Motor neuron (in vitro differentiated cells): ENCODE measurements at regions not wholly inside any gene's neighbourhood (a gene's known extent, or its start where the extent isn't known, plus 50 kb on each side); places are given as distances from the start of the nearest gene placed in this dataset.

ENCODE experiments used
- ATAC-seq, 8 experiments: fragments of 200-7000 bp; cut with Tn5 transposase; replicated peaks in 6 of 8; 2 replicates each; pipeline ENCODE4 v1.8.0; 2021; ENCODE audit warnings: mild to moderate bottlenecking in 8 of 8, moderate library complexity in 8 of 8
- H3K27ac ChIP-seq, 2 donors: fragments of 250-450 bp; sonication (Bioruptor Pico); 2 replicates each; pipeline ENCODE4 v1.9.0; 2021; ENCODE audit warnings: antibody characterized with exemption in 2 of 2, mild to moderate bottlenecking in 2 of 2, moderate library complexity in 1 of 2
- H3K4me1 ChIP-seq, 2 donors: fragments of 250-450 bp; sonication (Bioruptor Pico); replicated peaks in 1 of 2; 2 replicates each; pipeline ENCODE4 v1.6.1; 2021; ENCODE audit warnings: antibody characterized with exemption in 2 of 2, mild to moderate bottlenecking in 2 of 2, moderate library complexity in 1 of 2
- H3K4me3 ChIP-seq, 5 donors: fragments of 250-450 bp; sonication (Bioruptor Pico); 2 replicates each; pipeline ENCODE4 v1.9.0; 2021; ENCODE audit warnings: antibody characterized with exemption in 5 of 5, mild to moderate bottlenecking in 5 of 5, moderate library complexity in 4 of 5
- WGBS, 10 experiments: fragments of 450-650 bp; shearing (Covaris generic); methylation state at CpG; one replicate each; pipeline ENCODE4 v1.0.0; 2022; 5-methylcytosine and 5-hydroxymethylcytosine counted together
- in situ Hi-C, 9 experiments: fragments of 400-800 bp; cut with MboI; loops; one replicate each; pipeline ENCODE4 v1.15.0; 2021; ENCODE audit warnings: low sequenced_read_pairs in 9 of 9, low pct_unique_long_range_greater_than_20kb in 2 of 9; ENCODE audit not compliant: unreplicated experiment in 9 of 9

DNA sequence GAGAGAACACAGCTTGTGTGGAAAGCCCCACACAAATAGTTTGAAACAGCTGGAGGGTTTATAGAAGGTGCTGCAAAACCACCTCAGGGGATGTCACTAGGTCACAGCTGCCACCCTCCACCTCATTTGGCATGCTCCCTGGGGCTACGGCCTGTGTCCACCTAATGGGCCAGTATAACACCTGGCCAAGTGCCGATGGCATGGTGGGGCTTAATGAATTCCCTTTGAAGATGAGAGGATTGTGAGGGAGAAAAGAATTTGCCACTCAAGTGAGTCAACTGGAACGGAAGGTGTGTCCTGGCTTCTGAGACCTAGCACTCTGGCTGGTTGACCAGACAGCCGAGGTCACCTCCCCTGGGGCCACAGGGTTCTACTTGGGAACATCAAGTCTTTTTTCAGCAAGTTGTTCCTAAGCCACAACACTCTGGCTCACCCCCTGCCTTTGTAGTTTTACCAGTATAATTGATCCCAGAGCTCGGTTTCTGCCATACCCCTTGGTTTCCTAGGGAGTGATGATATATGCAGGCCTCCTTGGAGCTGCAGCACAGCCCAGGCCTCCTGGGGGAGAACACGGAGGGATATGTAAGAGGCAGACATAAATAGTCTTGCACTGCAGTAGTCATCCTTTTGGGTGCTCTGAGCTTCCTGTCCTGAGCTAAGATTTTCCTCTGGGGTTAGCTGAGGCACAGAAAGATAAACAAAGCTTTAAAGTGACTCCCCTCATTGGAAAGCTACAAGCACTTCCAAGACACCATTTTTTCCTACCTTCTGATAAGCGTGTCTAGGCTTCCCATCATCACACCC is 178.2 kb upstream of the LPP start:
- Histone ChIP-seq H3K27ac (no peak overlapping the region), H3K4me3 (no peak overlapping the region), H3K4me1 (no peaks in the 10 kb centered on the region)
- WGBS, 10 experiments, result 0 to 100% (median 60%) methylated on average over 1 to 6 of the region's 7 CpGs; no CpG with 5 or more reads in 1 of the 10 experiments
- ATAC-seq, result peak in 1 of 8 experiments; percentile 35
- in situ Hi-C loops, result no loop called here

DNA sequence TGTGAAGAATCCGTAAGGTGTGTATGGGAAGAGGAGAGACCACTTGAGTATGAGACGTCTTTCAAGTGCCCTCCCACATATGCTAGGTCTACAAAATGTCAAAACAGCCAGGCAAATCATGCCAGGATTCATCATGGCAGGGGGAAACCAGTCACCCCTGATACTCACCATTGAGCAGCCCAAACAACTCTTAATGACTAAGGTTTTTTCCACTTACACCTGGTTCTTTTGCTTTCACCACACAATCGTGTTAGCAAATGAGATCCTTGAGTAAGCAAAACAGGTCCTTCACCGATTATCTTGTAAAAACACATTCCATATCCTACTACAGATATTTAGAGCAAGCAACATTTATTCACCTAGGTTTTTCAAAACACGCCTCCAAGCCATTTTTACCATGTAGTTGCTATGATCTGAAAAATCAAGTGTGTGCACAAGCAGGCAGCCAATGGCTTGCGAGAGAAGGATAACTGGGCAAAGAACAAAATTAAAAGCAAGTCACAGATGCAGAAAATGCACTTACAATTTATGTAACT is 177.5 kb upstream of the LPP start:
- no peak for ATAC-seq
- WGBS, 10 experiments, result 71 to 100% (median 90%) methylated on average over 1 to 6 of the region's 6 CpGs
- Histone ChIP-seq H3K4me1 (no peaks in the 10 kb centered on the region), H3K27ac (no peak overlapping the region), H3K4me3 (no peak overlapping the region)
- in situ Hi-C loops, result no loop called here

DNA sequence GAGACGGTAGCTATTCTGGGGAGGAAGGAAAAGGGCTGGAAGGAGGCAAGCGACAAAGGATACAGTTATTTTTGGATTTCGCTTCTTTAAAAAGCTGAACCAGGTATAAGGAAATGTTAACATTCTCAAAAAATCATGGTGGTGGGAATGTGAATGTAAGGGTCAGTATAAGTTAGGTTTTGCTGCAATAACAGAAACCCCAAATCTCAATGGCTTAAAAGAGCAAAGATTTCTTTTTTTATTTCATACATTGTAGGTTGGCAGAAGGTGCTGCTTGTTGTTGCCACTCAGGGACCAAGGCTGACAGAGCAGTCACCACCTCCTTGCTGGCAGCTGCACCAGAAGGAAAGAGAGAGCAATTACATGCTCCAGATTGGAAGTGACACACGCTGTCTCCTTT is 176.3 kb upstream of the LPP start:
- no peak for ATAC-seq
- in situ Hi-C loops, result no loop called here
- H3K4me3 ChIP-seq, result no peak overlapping the region
- no peaks in the 10 kb centered on the region for H3K4me1 ChIP-seq
- 67 to 100% (median 93%) methylated on average over 1 to 4 of the region's 4 CpGs for WGBS, 10 experiments
- H3K27ac ChIP-seq, result no peak overlapping the region

GRCh38 chr3:187978433-187979011 is 175.4 kb upstream of the LPP start:
- Histone ChIP-seq H3K4me3 (no peak overlapping the region), H3K27ac (no peak overlapping the region), H3K4me1 (no peaks in the 10 kb centered on the region)
- in situ Hi-C loops, result no loop called here
- no peak for ATAC-seq
- 50 to 100% (median 96%) methylated on average over 1 to 4 of the region's 5 CpGs; no CpG with 5 or more reads in 1 of the 10 experiments for WGBS, 10 experiments

DNA sequence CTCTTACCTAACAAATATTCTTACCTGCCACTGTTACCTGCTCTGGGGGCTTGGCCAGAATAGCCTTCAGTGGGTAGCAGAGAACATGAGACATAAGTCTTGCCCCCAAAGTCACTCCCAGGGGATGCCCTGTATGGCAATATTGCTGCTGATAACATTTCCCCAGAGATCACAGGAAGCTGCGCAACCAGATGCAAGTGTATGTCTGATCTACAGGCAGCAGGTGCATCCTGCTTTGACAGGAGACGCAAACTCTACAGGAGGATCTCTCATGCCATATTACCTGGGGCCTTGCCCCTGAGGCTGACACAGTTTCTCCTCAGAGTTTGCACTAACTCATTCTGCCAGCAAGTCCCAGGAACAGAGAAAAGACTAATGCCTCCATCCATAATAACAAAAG is 174.4 kb upstream of the LPP start:
- H3K4me3 ChIP-seq, result no peak overlapping the region
- H3K4me1 ChIP-seq, result no peaks in the 10 kb centered on the region
- WGBS, 10 experiments, result 83 to 100% (median 92%) methylated on average over 1 to 2 of the region's 2 CpGs; no CpG with 5 or more reads in 5 of the 10 experiments
- ATAC-seq, result no peak
- no peak overlapping the region for H3K27ac ChIP-seq
- in situ Hi-C loops, result no loop called here

DNA sequence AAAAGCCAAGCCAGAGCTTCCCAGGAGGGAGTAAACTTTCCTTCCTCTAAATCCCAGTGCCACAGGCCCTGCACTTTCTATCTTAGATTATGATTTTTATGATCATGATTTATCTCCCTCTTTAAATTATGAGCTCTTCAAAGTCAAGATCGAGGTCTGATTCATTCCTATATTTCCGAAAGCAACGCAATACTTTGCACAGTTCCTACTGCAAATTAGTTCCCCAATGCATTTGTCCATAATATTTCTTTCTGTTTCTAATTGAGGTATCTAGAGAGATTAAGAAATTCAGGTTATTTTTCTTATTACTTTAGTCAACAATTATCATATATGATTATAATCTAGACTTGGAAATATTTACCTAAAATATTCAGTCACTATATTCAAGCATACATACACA is 173.1 kb upstream of the LPP start:
- Histone ChIP-seq H3K27ac (no peak overlapping the region), H3K4me1 (no peaks in the 10 kb centered on the region), H3K4me3 (no peak overlapping the region)
- ATAC-seq, result no peak
- 51 to 94% (median 79%) methylated on average over 2 to 3 of the region's 3 CpGs; no CpG with 5 or more reads in 1 of the 10 experiments for WGBS, 10 experiments
- in situ Hi-C loops, result no loop called here

DNA sequence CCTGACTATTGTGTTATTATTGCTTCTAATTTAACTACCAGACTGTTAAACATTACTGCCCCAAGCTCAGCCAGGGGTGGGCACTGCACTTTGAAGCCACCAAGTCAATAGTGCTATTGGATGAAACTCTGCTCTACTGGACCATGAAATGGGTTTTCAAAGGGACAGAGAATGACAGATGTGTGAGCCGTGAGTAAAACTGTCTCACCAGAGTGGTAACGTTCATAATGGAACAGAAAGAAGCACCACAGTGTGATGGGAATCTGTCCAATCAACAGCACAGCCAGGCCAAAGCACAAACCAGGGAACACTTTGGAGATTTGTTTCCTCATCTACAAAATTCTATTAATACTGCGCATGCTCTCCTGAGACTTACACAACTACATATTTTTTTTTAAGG is 171.8 kb upstream of the LPP start:
- in situ Hi-C loops, result no loop called here
- no peaks in the 10 kb centered on the region for H3K4me1 ChIP-seq
- ATAC-seq, result no peak
- no peak overlapping the region for H3K27ac ChIP-seq
- no peak overlapping the region for H3K4me3 ChIP-seq
- WGBS, 10 experiments, result 0 to 100% (median 60%) methylated on average over 1 to 2 of the region's 3 CpGs; no CpG with 5 or more reads in 5 of the 10 experiments

DNA sequence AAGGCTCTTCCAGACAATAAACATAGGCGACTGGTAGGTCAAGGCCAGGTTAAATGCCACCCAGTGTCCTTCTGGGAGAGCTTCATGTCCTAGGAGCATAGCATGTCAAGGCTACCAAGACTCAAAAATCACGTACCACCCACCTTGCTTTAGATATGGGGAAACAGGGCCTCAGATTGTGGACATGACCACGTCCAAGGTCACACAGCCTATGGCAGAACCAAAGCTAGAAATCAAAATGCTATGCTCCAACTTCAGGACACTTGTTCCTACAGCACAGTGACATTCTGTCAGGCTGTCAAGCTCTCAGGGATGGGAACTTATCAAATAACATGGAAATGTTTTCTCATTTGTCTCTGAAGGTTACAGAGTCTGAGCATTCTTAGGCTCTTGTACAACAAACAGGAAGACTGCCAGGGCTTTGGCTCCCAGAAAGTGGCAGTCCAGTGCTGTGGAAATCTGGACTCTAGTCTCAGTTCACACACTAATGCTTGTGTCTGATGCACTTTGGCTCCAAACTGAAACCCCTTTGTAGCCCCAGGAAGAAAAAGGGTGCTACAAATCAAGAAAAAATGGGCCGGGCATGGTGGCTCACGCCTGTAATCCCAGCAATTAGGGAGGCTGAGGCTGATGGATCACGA is 170.4 kb upstream of the LPP start:
- Histone ChIP-seq H3K4me1 (no peaks in the 10 kb centered on the region), H3K27ac (no peak overlapping the region), H3K4me3 (no peak overlapping the region)
- WGBS, 10 experiments, result 20 to 100% (median 89%) methylated on average over 1 to 5 of the region's 6 CpGs
- ATAC-seq, result no peak
- in situ Hi-C loops, result no loop called here

DNA sequence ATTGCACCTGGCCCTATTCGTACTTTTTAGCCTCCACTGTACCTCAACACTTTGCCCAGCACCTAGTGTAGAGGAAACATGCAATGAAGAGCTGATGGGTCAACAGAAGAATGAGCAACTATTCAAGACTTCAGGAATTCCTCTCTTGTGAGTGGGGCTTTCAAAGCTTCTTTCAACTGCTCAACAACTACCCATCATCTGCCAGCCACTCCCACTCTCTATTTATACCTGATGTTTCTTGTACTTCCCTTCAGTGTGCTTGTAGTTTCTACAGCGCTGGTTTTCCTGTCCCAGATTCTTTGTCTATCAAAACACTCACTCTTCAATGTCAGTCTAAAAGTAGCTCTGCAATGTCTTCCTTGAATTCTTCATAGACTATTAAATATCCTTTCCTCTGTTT is 168.3 kb upstream of the LPP start:
- H3K4me3 ChIP-seq, result no peak overlapping the region
- in situ Hi-C loops, result no loop called here
- ATAC-seq, result no peak
- WGBS, 10 experiments, result 40 to 100% (median 95%) methylated on average over 1 to 2 of the region's 2 CpGs; no CpG with 5 or more reads in 4 of the 10 experiments
- peaks cover 7 to 13% of the 10 kb centered on the region in 2 donors for H3K4me1 ChIP-seq
- no peak overlapping the region for H3K27ac ChIP-seq

- Histone ChIP-seq H3K27ac (no peak overlapping the region), H3K4me1 (peaks cover 7 to 13% of the 10 kb centered on the region in 2 donors), H3K4me3 (no peak overlapping the region)
- peak in 7 of 8 experiments; percentile 32 to 87 (median 52) for ATAC-seq
- WGBS, 10 experiments, result 0 to 100% (median 55%) methylated on average over 1 to 5 of the region's 5 CpGs; no CpG with 5 or more reads in 3 of the 10 experiments
- in situ Hi-C loops, result no loop called here
These were observed 167.4 kb upstream of the LPP start for GRCh38 chr3:187986514-187986934.

DNA sequence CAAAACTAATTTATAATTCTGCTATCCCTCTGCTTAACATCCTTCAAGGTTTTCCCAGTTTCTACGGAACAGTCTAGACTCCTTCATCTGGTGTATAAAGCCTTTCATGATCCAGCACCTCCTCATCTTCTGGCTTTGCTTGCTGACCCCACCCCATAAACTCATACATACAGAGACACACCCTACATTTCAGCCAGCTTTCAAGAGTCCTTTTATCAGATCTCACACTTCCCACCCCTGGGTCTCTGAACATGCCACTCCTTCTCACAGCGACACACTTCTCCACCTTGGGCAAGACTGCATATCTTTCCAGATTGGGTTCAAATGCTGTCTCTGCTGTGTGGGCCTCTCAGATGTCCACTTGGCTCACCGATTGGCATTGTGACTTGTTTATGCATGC is 166.8 kb upstream of the LPP start:
- 21 to 100% (median 90%) methylated on average over 1 to 3 of the region's 3 CpGs; no CpG with 5 or more reads in 3 of the 10 experiments for WGBS, 10 experiments
- peaks cover 7 to 13% of the 10 kb centered on the region in 2 donors for H3K4me1 ChIP-seq
- in situ Hi-C loops, result no loop called here
- ATAC-seq, result peak in 3 of 8 experiments; percentile 58 to 73 (median 71)
- no peak overlapping the region for H3K27ac ChIP-seq
- H3K4me3 ChIP-seq, result no peak overlapping the region

DNA sequence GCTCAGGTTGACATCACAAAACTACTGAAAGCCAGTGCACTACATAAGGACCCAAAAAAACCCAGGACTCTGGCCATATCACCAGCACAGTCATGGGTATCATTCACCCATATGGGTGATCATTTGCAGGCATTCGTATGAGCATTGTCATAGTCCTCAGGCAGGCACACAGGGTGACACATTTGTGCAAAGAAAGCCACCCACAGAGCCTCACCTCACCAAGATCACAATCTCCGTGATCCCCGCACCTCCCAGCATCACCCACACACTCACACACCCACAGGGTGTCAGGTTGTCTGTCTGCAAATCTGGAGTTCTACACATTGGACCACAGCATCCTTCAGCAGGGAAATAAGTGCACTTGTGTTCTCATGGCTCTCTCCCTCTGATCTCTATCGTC is 166.0 kb upstream of the LPP start:
- H3K4me3 ChIP-seq, result no peak overlapping the region
- WGBS, 10 experiments, result 86 to 100% (median 98%) methylated on average over 1 to 3 of the region's 4 CpGs; no CpG with 5 or more reads in 6 of the 10 experiments
- no peak for ATAC-seq
- in situ Hi-C loops, result no loop called here
- no peak overlapping the region for H3K27ac ChIP-seq
- H3K4me1 ChIP-seq, result peaks cover 7 to 13% of the 10 kb centered on the region in 2 donors

DNA sequence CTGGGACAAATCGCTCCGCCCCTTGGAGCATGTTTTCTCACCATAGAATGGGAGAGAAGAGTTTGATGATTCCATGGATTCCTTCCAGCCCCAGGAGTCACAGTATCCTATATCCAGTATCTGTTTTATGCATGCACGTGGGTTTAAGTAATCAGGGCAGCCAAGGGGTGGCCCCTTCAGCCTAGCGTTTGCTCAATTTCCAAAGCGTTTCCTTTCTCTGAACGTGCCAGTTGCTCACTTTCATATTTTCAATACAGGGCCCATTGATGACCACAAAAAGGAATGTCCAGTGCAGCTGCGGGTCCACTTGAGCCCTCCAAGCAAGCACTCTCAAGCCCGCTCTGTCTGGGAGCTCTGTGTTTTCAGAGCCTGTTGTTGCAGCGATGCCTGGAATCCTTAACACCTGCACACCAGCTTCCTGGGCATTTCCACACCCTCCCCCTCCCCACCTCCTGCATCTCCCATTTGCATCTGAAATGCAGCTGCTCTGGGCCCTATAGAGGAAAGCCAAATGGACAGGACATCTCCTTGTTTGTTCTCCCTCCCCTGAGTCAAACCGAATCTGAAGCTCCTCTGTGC is 164.3 kb upstream of the LPP start:
- in situ Hi-C loops, result no loop called here
- Histone ChIP-seq H3K4me1 (peaks cover 7 to 16% of the 10 kb centered on the region in 2 donors), H3K4me3 (no peak overlapping the region), H3K27ac (peak overlapping the region in 1 of 2 donors; percentile 18)
- ATAC-seq, result peak in 7 of 8 experiments; percentile 13 to 89 (median 75)
- 15 to 80% (median 35%) methylated on average over 2 to 8 of the region's 10 CpGs; no CpG with 5 or more reads in 2 of the 10 experiments for WGBS, 10 experiments
